ENCODE measurements at regions not wholly inside any gene's neighbourhood (a gene's known extent, or its start where the extent isn't known, plus 50 kb on each side); places are given as distances from the start of the nearest gene placed in this dataset.
A peak's percentile ranks its signal among the peaks of the same experiment; 100 is the strongest.
"Not testable (repeated sequence)": the region's sequence is repeated elsewhere in the genome, so short reads cannot be mapped to it uniquely, and the experiment has no call there.

- no peak for DNase-seq (ENCODE audit: low spot score)
Measured at GRCh38 chr2:225254363-225254762, 145.1 kb upstream of the NYAP2 start.

GRCh38 chr2:225244933-225245332, 154.6 kb upstream of the NYAP2 start:
- DNase-seq (ENCODE audit: low spot score) = no peak

- DNase-seq (ENCODE audit: low spot score) = no peak
Measured at GRCh38 chr2:225236769-225237323, 162.7 kb upstream of the NYAP2 start.

GRCh38 chr2:225233234-225233633, 166.3 kb upstream of the NYAP2 start:
- DNase-seq (ENCODE audit: low spot score) = no peak

GRCh38 chr2:225231900-225232299, 167.6 kb upstream of the NYAP2 start:
- DNase-seq (ENCODE audit: low spot score) = no peak

- DNase-seq (ENCODE audit: low spot score) = not testable (repeated sequence)
Measured at GRCh38 chr2:225229346-225229745, 170.2 kb upstream of the NYAP2 start.

- DNase-seq (ENCODE audit: low spot score) = no peak
Measured at GRCh38 chr2:225226441-225226840, 173.1 kb upstream of the NYAP2 start.

GRCh38 chr2:225223301-225223700, 176.2 kb upstream of the NYAP2 start:
- no peak for DNase-seq (ENCODE audit: low spot score)

GRCh38 chr2:225207471-225207870, 165.2 kb upstream of the DOCK10 start:
- no peak for DNase-seq (ENCODE audit: low spot score)

GRCh38 chr2:225207043-225207442, 164.8 kb upstream of the DOCK10 start:
- no peak for DNase-seq (ENCODE audit: low spot score)

GRCh38 chr2:225196579-225196978, 154.3 kb upstream of the DOCK10 start:
- no peak for DNase-seq (ENCODE audit: low spot score)

GRCh38 chr2:225192869-225193268, 150.6 kb upstream of the DOCK10 start:
- no peak for DNase-seq (ENCODE audit: low spot score)

- no peak for DNase-seq (ENCODE audit: low spot score)
Measured at GRCh38 chr2:225190987-225191386, 148.7 kb upstream of the DOCK10 start.

GRCh38 chr2:225184948-225185347, 142.7 kb upstream of the DOCK10 start:
- no peak for DNase-seq (ENCODE audit: low spot score)

- DNase-seq (ENCODE audit: low spot score) = no peak
Measured at GRCh38 chr2:225182126-225182525, 139.9 kb upstream of the DOCK10 start.

- DNase-seq (ENCODE audit: low spot score) = no peak
Measured at GRCh38 chr2:225177098-225177497, 134.8 kb upstream of the DOCK10 start.

- no peak for DNase-seq (ENCODE audit: low spot score)
Measured at GRCh38 chr2:225173909-225174308, 131.6 kb upstream of the DOCK10 start.

- peak; percentile 13 for DNase-seq (ENCODE audit: low spot score)
Measured at GRCh38 chr2:225171350-225171749, 129.1 kb upstream of the DOCK10 start.

GRCh38 chr2:225170162-225170561, 127.9 kb upstream of the DOCK10 start:
- no peak for DNase-seq (ENCODE audit: low spot score)

GRCh38 chr2:225169396-225169795, 127.1 kb upstream of the DOCK10 start:
- no peak for DNase-seq (ENCODE audit: low spot score)

- no peak for DNase-seq (ENCODE audit: low spot score)
Measured at GRCh38 chr2:225165052-225165451, 122.8 kb upstream of the DOCK10 start.

- DNase-seq (ENCODE audit: low spot score) = no peak
Measured at GRCh38 chr2:225164401-225165050, 122.3 kb upstream of the DOCK10 start.

GRCh38 chr2:225158360-225158759, 116.1 kb upstream of the DOCK10 start:
- no peak for DNase-seq (ENCODE audit: low spot score)

All from HT-29 (cell line).